Upper lobe of right lung (tissue), 1 donor: ENCODE measurements at regions not wholly inside any gene's neighbourhood (a gene's known extent, or its start where the extent isn't known, plus 50 kb on each side); places are given as distances from the start of the nearest gene placed in this dataset.
A peak's percentile ranks its signal among the peaks of the same experiment; 100 is the strongest.

Experiments used
- ATAC-seq: fragments of 200-7000 bp; cut with Tn5 transposase; one replicate; pipeline ENCODE4 v1.9.1; 2020; ENCODE audit warnings: mild to moderate bottlenecking, moderate library complexity
- DNase-seq: peaks from one replicate; pipeline ENCODE4 v3.0.0-alpha.2; 2020
- H3K27ac ChIP-seq: fragments of 200-600 bp; one replicate; pipeline ENCODE4 v1.8.0; 2022
- H3K27me3 ChIP-seq: fragments of 200-600 bp; one replicate; pipeline ENCODE4 v1.8.0; 2022; ENCODE audit warnings: mild to moderate bottlenecking
- H3K36me3 ChIP-seq: fragments of 200-600 bp; one replicate; pipeline ENCODE4 v1.8.0; 2022
- H3K4me1 ChIP-seq: fragments of 200-600 bp; one replicate; pipeline ENCODE4 v1.8.0; 2022
- H3K4me3 ChIP-seq: fragments of 200-600 bp; one replicate; pipeline ENCODE4 v1.8.0; 2022; ENCODE audit warnings: mild to moderate bottlenecking
- H3K9me3 ChIP-seq: fragments of 200-600 bp; one replicate; pipeline ENCODE4 v1.8.0; 2022
- CTCF ChIP-seq: fragments of 200-600 bp; IDR thresholded peaks from one replicate; pipeline ENCODE4 v1.8.0; 2022; ENCODE audit warnings: antibody characterized with exemption
- intact Hi-C: fragments of 100-400 bp; cut with DNase I; formaldehyde crosslinking; loops from one replicate; pipeline ENCODE4 v1.11.0; 2022
- donor health status: DM: no; HTN: yes; CAD: no; lungs with severe emphysema.

GRCh38 chr4:129883996-129884395, 788.0 kb downstream of the C4orf33 start:
- DNase-seq = no peak
- intact Hi-C loops = no loop called here
- H3K27ac ChIP-seq = no peak overlapping the region
- H3K4me3 ChIP-seq = no peak overlapping the region
- H3K27me3 ChIP-seq = no peaks in the 10 kb centered on the region
- H3K9me3 ChIP-seq = no peaks in the 10 kb centered on the region
- no peaks in the 10 kb centered on the region for H3K4me1 ChIP-seq
- H3K36me3 ChIP-seq = no peaks in the 10 kb centered on the region
- no peak for TF ChIP-seq CTCF
- no peak for ATAC-seq

GRCh38 chr4:129897111-129897510, 801.2 kb downstream of the C4orf33 start:
- intact Hi-C loops = no loop called here
- Histone ChIP-seq H3K36me3 (no peaks in the 10 kb centered on the region), H3K9me3 (no peaks in the 10 kb centered on the region), H3K4me3 (no peak overlapping the region), H3K27me3 (no peaks in the 10 kb centered on the region), H3K27ac (no peak overlapping the region), H3K4me1 (no peaks in the 10 kb centered on the region)
- no peak for TF ChIP-seq CTCF
- DNase-seq = no peak
- no peak for ATAC-seq

GRCh38 chr4:129899849-129900248, 803.9 kb downstream of the C4orf33 start:
- H3K36me3 ChIP-seq = no peaks in the 10 kb centered on the region
- H3K27me3 ChIP-seq = no peaks in the 10 kb centered on the region
- no peaks in the 10 kb centered on the region for H3K4me1 ChIP-seq
- H3K27ac ChIP-seq = no peak overlapping the region
- no peak overlapping the region for H3K4me3 ChIP-seq
- no peak for TF ChIP-seq CTCF
- ATAC-seq (no peak), DNase-seq (no peak)
- intact Hi-C loops = no loop called here
- H3K9me3 ChIP-seq = no peaks in the 10 kb centered on the region

GRCh38 chr4:129900430-129900953, 804.5 kb downstream of the C4orf33 start:
- Histone ChIP-seq H3K9me3 (no peaks in the 10 kb centered on the region), H3K4me3 (no peak overlapping the region), H3K27ac (no peak overlapping the region), H3K4me1 (no peaks in the 10 kb centered on the region), H3K27me3 (no peaks in the 10 kb centered on the region), H3K36me3 (no peaks in the 10 kb centered on the region)
- no peak for DNase-seq
- TF ChIP-seq CTCF = no peak
- peak; percentile 9 for ATAC-seq
- intact Hi-C loops = no loop called here

GRCh38 chr4:129901205-129901604, 805.3 kb downstream of the C4orf33 start:
- Histone ChIP-seq H3K27me3 (no peaks in the 10 kb centered on the region), H3K27ac (no peak overlapping the region), H3K36me3 (no peaks in the 10 kb centered on the region), H3K9me3 (no peaks in the 10 kb centered on the region), H3K4me3 (no peak overlapping the region), H3K4me1 (no peaks in the 10 kb centered on the region)
- TF ChIP-seq CTCF = no peak
- DNase-seq (no peak), ATAC-seq (no peak)
- intact Hi-C loops = no loop called here

GRCh38 chr4:129903861-129904260, 807.9 kb downstream of the C4orf33 start:
- Histone ChIP-seq H3K36me3 (no peaks in the 10 kb centered on the region), H3K9me3 (no peaks in the 10 kb centered on the region), H3K4me1 (no peaks in the 10 kb centered on the region), H3K27me3 (no peaks in the 10 kb centered on the region), H3K27ac (no peak overlapping the region), H3K4me3 (no peak overlapping the region)
- TF ChIP-seq CTCF = no peak
- ATAC-seq (no peak), DNase-seq (no peak)
- intact Hi-C loops = no loop called here
